Endodermal cell (in vitro differentiated cells): ENCODE measurements at regions not wholly inside any gene's neighbourhood (a gene's known extent, or its start where the extent isn't known, plus 50 kb on each side); places are given as distances from the start of the nearest gene placed in this dataset.

Experiments used
- DNase-seq: peaks from one replicate; pipeline ENCODE4 v3.0.0-alpha.2; 2017
- H3K27ac ChIP-seq: 2 replicates; pipeline ENCODE4 v1.5.1; 2013; ENCODE audit warnings: mild to moderate bottlenecking, low read depth, low read length, moderate library complexity
- H3K27me3 ChIP-seq: 2 replicates; pipeline ENCODE4 v1.6.1; 2013; ENCODE audit warnings: mild to moderate bottlenecking, low read length, moderate library complexity; ENCODE audit not compliant: insufficient read depth, control insufficient read depth, poor library complexity, severe bottlenecking
- H3K36me3 ChIP-seq: 2 replicates; pipeline ENCODE4 v1.7.0; 2013; ENCODE audit warnings: mild to moderate bottlenecking, low read length, moderate library complexity; ENCODE audit not compliant: control insufficient read depth, insufficient read depth
- H3K4me1 ChIP-seq: one replicate; pipeline ENCODE4 v1.7.0; 2013; ENCODE audit warnings: low read length; ENCODE audit not compliant: control insufficient read depth, insufficient read depth
- H3K4me3 ChIP-seq: 2 replicates; pipeline ENCODE4 v1.5.1; 2013; ENCODE audit warnings: mild to moderate bottlenecking, low read length, moderate library complexity
- H3K9ac ChIP-seq: 2 replicates; pipeline ENCODE4 v1.6.1; 2013; ENCODE audit warnings: mild to moderate bottlenecking, low read length, moderate library complexity; ENCODE audit not compliant: poor library complexity, severe bottlenecking; ENCODE audit errors: extremely low read depth
- H3K9me3 ChIP-seq: 2 replicates; pipeline ENCODE4 v1.6.1; 2013; ENCODE audit warnings: mild to moderate bottlenecking, low read length, moderate library complexity; ENCODE audit not compliant: control insufficient read depth
- H3K27ac Mint-ChIP-seq: 2 replicates; pipeline ENCODE4 v1.8.0; 2020; ENCODE audit warnings: mixed read lengths
- H3K27me3 Mint-ChIP-seq: 2 replicates; pipeline ENCODE4 v1.8.0; 2021; ENCODE audit warnings: mild to moderate bottlenecking, mixed read lengths; ENCODE audit not compliant: insufficient read depth
- H3K36me3 Mint-ChIP-seq: 2 replicates; pipeline ENCODE4 v1.8.0; 2020; ENCODE audit warnings: low read depth, mixed read lengths
- H3K4me1 Mint-ChIP-seq: 2 replicates; pipeline ENCODE4 v1.8.0; 2020; ENCODE audit warnings: mixed read lengths
- H3K4me3 Mint-ChIP-seq: 2 replicates; pipeline ENCODE4 v1.8.0; 2020; ENCODE audit warnings: mild to moderate bottlenecking, moderate library complexity, mixed read lengths
- H3K9me3 Mint-ChIP-seq: 2 replicates; pipeline ENCODE4 v1.8.0; 2020; ENCODE audit warnings: mild to moderate bottlenecking, mixed read lengths
- CTCF ChIP-seq: fragments of 200-600 bp; sonication (generic); conservative IDR thresholded peaks from 2 replicates; pipeline ENCODE4 v1.5.0; 2021; ENCODE audit warnings: antibody characterized with exemption, mild to moderate bottlenecking
- WGBS, 2 experiments: methylation state at CpG; one replicate each; pipeline versions ENCODE4 v1.1.5 to v1.1.7; 2013; ENCODE audit warnings: missing lambda C conversion rate in 2 of 2, mixed read lengths in 1 of 2; ENCODE audit not compliant: insufficient coverage in 1 of 2, insufficient read length in 1 of 2; 5-methylcytosine and 5-hydroxymethylcytosine counted together

- H3K4me1 ChIP-seq = no peaks in the 10 kb centered on the region
- no peak overlapping the region for H3K27ac ChIP-seq
- DNase-seq = no peak
- no peak overlapping the region for H3K4me3 ChIP-seq
- TF ChIP-seq CTCF = no peak
- no peaks in the 10 kb centered on the region for H3K36me3 Mint-ChIP-seq
- H3K9me3 ChIP-seq = peaks cover 32% of the 10 kb centered on the region
- 97 to 100% methylated on average over 1 of the region's 1 CpG for WGBS, 2 experiments
- H3K36me3 ChIP-seq = no peaks in the 10 kb centered on the region
- H3K9ac ChIP-seq = no peak overlapping the region
- peaks cover 7% of the 10 kb centered on the region for H3K9me3 Mint-ChIP-seq
- H3K27ac Mint-ChIP-seq = no peak overlapping the region
- H3K4me3 Mint-ChIP-seq = no peak overlapping the region
- H3K4me1 Mint-ChIP-seq = peaks cover 21% of the 10 kb centered on the region
- peaks cover 79% of the 10 kb centered on the region for H3K27me3 Mint-ChIP-seq
- no peaks in the 10 kb centered on the region for H3K27me3 ChIP-seq
Measured at GRCh38 chr6:14272737-14273085, 155.1 kb downstream of the CD83 start.

- H3K4me1 ChIP-seq = no peaks in the 10 kb centered on the region
- Mint-ChIP-seq H3K27me3 (peaks cover 77% of the 10 kb centered on the region), H3K36me3 (no peaks in the 10 kb centered on the region), H3K4me3 (no peak overlapping the region), H3K9me3 (peaks cover 7% of the 10 kb centered on the region), H3K27ac (no peak overlapping the region), H3K4me1 (peaks cover 21% of the 10 kb centered on the region)
- 44 to 67% methylated on average over 8 of the region's 8 CpGs for WGBS, 2 experiments
- no peak for TF ChIP-seq CTCF
- peak; percentile 78 for DNase-seq
- H3K4me3 ChIP-seq = no peak overlapping the region
- H3K27me3 ChIP-seq = no peaks in the 10 kb centered on the region
- no peak overlapping the region for H3K9ac ChIP-seq
- H3K27ac ChIP-seq = no peak overlapping the region
- H3K9me3 ChIP-seq = peaks cover 28% of the 10 kb centered on the region
- no peaks in the 10 kb centered on the region for H3K36me3 ChIP-seq
Measured at GRCh38 chr6:14273191-14273590, 155.6 kb downstream of the CD83 start.

- Mint-ChIP-seq H3K9me3 (peaks cover 7% of the 10 kb centered on the region), H3K4me1 (peaks cover 21% of the 10 kb centered on the region), H3K27ac (no peak overlapping the region), H3K36me3 (no peaks in the 10 kb centered on the region), H3K4me3 (no peak overlapping the region), H3K27me3 (peaks cover 71% of the 10 kb centered on the region)
- Histone ChIP-seq H3K4me1 (no peaks in the 10 kb centered on the region), H3K27me3 (no peaks in the 10 kb centered on the region), H3K36me3 (no peaks in the 10 kb centered on the region), H3K4me3 (no peak overlapping the region), H3K9ac (no peak overlapping the region), H3K9me3 (peaks cover 20% of the 10 kb centered on the region), H3K27ac (no peak overlapping the region)
- peak; percentile 33 for DNase-seq
- TF ChIP-seq CTCF = no peak
- WGBS, 2 experiments = 92 to 100% methylated on average over 6 of the region's 6 CpGs
Measured at GRCh38 chr6:14274016-14274415, 156.4 kb downstream of the CD83 start.
